Stimulated activated CD8-positive, alpha-beta memory T cell treated with anti-CD3 and anti-CD28 coated beads, Interleukin-7, amount 100 ng/mL, for 48 hours (primary cell): ENCODE measurements at regions not wholly inside any gene's neighbourhood (a gene's known extent, or its start where the extent isn't known, plus 50 kb on each side); places are given as distances from the start of the nearest gene placed in this dataset.
"Not testable (repeated sequence)": the region's sequence is repeated elsewhere in the genome, so short reads cannot be mapped to it uniquely, and the experiment has no call there.

Source experiments
- DNase-seq, 2 donors: peaks; one replicate each; pipeline ENCODE4 v3.0.0-alpha.2; 2020; ENCODE audit warnings: low read depth in 1 of 2; ENCODE audit errors: extremely low read depth in 1 of 2

GRCh38 chr4:170386511-170386910 is 296.8 kb upstream of the AADAT start:
- DNase-seq, result no peak

- no peak for DNase-seq
Observed at GRCh38 chr4:170374770-170375169, 285.0 kb upstream of the AADAT start.

DNA sequence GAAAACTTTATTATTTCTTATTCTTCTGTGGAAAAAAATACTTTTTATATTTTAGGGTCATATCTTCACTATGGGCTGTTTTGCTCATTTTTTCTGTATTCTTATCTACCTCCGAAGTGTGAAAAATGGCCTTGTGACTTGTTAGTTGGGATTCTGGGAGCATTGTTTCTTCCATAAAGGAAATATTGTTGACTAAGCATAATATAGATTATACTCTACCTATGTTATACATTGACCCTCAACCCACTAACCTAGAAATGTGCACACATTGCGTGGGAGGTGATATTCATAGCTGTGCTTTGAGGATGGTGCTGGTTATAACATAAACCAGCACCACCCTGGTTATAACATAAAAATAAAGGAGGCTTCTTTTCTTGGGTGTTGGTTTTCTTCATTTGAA is 259.2 kb upstream of the AADAT start:
- DNase-seq, result no peak

- not testable (repeated sequence) for DNase-seq
Observed at GRCh38 chr4:170347191-170347590, 257.4 kb upstream of the AADAT start.

GRCh38 chr4:170339522-170339921 is 249.8 kb upstream of the AADAT start:
- DNase-seq, result no peak

GRCh38 chr4:170336238-170336775 is 246.6 kb upstream of the AADAT start:
- DNase-seq, result no peak

GRCh38 chr4:170325599-170325998 is 235.8 kb upstream of the AADAT start:
- DNase-seq, result no peak

GRCh38 chr4:170323623-170324022 is 233.9 kb upstream of the AADAT start:
- DNase-seq, result no peak

DNA sequence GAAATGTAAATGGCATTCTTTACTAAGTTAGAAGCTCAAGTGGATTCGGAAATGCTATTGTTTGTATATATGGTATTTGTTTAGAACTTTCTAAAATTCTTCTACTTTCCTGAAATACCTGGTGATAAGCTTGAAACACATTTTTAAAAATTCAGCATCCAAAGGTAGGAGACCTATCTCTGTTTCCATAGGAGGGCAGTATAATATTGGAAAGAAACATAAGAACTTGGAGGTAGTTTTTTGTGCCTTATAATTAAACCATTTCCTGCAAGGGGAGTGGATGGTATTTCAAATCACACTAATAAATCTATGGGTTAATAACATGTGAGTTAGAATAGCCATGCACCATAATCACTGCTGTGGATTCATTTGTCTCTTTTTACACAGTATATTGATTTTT is 217.4 kb upstream of the AADAT start:
- DNase-seq, result no peak

DNA sequence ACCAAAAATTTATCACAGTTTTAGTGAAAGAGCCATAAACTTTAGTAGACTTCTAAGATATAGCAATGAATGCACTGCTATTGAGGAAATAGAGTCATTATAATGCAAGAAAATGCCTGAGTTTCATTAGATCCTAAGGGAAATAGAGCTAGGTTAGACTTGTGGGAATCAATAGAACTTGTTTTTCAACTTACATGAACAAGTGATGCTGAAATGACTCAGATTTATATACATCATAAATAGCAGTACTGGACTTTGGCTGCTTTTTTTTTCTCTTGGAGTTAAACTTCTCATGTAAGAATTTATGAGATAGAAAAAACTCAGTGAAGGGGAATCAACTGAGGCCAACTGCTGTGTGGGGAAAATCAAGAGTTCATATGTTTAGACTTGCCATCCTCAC is 216.5 kb upstream of the AADAT start:
- no peak for DNase-seq

DNA sequence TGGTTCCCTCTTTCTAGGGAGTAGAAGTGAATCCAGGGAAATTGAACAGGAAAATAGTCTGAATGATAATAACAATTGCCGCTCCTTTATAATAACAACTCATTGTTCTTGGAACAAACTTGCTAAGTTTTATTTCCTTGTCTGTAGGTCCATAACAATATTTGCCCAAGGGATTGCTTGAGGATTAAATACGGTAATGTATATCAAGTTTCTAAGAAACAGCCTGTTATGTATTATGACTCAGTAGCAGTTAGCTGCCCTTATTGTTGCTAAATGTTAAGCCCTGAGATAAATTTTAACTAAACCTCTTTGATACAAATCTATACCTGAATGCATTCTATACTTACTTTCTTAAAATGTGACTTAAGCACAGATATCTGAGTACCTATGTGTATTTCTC is 215.9 kb upstream of the AADAT start:
- no peak for DNase-seq

DNA sequence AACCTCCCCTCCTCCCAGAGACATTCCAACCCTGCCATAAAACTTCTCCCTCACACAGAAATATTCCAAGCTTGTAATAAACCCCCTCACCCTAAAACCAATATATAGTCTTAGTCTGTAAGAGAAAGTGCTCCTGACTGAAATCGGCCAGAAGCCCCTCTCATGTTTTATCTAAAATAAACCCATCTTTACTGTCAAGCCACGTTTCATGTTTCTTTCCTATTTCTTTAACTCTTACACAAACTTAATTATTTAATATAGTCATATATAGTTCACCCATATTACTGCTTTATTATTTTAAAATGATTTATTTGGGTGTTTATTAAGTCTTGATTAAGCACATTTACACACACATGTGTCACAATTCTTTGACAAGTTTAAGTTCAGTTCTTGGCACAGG is 191.3 kb upstream of the AADAT start:
- no peak for DNase-seq

DNA sequence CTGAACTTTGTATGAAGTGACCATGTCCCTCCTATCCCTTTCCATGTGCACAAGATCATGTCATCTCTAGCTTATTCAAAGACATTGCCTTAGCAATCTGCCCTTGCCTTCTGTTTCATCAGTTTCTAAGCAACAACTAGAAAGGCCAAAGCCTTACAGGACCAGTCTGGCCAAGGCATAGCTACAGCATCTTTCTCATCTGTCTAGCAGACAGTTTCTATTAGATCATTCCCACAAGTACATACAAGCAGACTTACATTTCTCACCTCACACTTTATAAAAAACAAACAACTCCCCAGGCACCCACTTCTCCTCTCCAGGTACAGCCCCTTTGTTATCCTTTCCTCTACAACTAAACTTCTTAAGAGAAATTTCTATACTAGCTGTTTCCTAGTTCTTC is 188.7 kb upstream of the AADAT start:
- DNase-seq, result no peak

- DNase-seq, result no peak
Observed at GRCh38 chr4:170274616-170275015, 184.9 kb upstream of the AADAT start.

DNA sequence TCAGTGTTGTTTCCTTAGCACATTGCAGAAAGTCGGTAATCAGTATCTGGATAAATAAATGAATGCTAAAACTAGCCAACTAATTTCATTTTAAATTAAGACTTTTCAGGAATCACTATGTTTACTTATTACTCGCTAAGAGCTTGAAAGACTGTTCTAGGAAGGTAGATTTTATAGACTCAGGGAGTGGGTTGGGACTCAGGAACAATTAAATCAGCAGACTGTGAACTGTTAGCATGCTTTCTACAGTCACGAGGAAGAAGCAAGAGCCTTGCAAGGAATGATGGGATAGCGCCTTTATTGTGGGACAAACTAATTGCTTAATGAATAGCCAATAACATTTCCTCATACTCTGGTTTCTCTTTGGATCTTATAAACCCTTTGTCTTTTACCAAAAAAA is 183.2 kb upstream of the AADAT start:
- DNase-seq, result no peak

- no peak for DNase-seq
Observed at GRCh38 chr4:170271723-170272122, 182.0 kb upstream of the AADAT start.

- no peak for DNase-seq
Observed at GRCh38 chr4:170270628-170271027, 180.9 kb upstream of the AADAT start.

GRCh38 chr4:170269950-170270349 is 180.2 kb upstream of the AADAT start:
- DNase-seq, result no peak

GRCh38 chr4:170259631-170260153 is 169.9 kb upstream of the AADAT start:
- DNase-seq, result peak in 1 of 2 donors; percentile 29

DNA sequence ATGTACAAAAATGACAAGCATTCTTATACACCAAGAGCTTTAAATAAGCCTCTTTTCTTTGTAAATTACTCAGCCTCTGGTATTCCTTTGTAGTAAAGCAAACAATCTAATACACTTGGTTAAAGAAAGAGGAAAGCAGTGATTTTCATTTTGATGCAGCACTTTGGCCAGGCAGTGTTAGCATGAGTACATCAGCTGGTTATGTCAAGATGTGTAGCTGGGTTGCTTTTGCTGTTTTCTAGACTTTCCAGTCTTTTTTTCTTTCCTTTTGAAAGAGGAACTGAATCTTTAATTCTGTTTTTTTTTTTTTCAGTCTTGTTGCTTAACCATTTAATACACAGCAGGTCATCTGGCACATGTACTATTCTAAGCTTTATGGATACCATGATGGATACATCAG is 167.1 kb upstream of the AADAT start:
- no peak for DNase-seq

- no peak for DNase-seq
Observed at GRCh38 chr4:170248576-170248975, 158.8 kb upstream of the AADAT start.

GRCh38 chr4:170248029-170248428 is 158.3 kb upstream of the AADAT start:
- DNase-seq, result no peak

DNA sequence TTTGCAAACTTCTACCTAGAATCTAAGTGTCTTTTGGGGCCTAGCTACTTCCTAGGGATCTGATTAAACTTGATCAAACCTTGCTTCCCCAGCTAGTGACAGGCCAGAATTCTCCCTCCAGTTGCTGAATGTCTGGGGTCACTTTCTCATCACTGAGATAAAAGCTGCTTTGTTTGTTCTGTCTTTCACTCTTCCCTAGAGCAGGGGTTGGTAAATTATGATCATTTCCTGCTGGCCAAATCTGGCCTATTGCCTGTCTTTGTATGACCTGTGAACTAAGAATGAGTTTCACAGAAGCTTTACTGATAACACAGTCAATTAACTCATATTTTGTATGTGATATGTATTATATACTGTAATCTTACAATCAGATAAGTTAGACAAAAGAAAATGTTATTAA is 157.8 kb upstream of the AADAT start:
- no peak for DNase-seq
